ENCODE measurements at regions not wholly inside any gene's neighbourhood (a gene's known extent, or its start where the extent isn't known, plus 50 kb on each side); places are given as distances from the start of the nearest gene placed in this dataset.

- ATAC-seq = no peak
- no peak for TF ChIP-seq SNAI2 (CRISPR knock-in tag; IDR thresholded peaks at IDR 0.05)
- no peak for TF ChIP-seq CREB5 (CRISPR knock-in tag; IDR thresholded peaks at IDR 0.05; ENCODE audit: low read depth)
Measured at GRCh38 chrX:16039834-16040233, 83.5 kb upstream of the GRPR start.

DNA sequence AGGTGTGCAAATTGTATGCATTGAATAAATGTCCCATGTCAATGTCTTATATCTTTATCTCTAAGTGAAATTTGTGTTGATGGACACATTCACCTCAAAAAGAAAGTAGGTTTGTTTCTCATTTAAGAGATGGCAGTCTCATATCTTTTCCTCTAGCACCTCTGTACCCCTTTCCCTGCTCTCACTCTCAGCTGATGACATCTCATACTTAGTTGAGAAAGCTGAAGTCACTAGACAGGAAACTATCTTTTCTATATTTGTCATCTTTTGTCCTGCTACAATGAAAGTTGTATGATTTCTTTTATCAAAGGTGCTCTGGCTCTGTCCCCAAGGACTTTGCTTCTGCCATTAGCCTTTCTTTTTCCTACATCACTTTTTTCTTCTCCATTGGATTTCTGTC is 84.0 kb upstream of the GRPR start:
- TF ChIP-seq ISL1 (CRISPR knock-in tag; IDR thresholded peaks at IDR 0.05) (no peak), PATZ1 (CRISPR knock-in tag; IDR thresholded peaks at IDR 0.05; ENCODE audit: borderline replicate concordance) (no peak)
- ATAC-seq = no peak

DNA sequence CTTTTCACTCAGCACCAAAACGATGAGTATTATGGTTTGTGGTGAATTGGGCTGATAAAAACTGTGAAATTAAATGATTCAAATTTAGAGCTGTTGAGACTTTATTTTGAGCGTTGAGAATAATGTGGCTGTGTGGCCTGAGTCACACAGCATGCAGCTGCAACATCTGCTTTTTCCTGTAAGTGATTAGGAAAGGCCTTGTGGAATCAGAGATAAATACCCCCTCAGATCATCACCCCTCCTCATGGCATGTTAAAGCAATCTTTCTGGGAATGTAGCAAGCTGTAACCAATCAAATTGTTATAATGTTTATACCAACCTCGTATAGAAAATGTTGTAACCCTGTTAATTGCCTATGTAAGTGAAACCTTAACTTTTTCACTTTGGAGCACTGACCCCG is 90.0 kb upstream of the GRPR start:
- TF ChIP-seq TSHZ2 (CRISPR knock-in tag; IDR thresholded peaks at IDR 0.05) (no peak), ZNF565 (CRISPR knock-in tag; conservative IDR thresholded peaks at IDR 0.05; ENCODE audit: low read depth) (no peak), PATZ1 (CRISPR knock-in tag; IDR thresholded peaks at IDR 0.05; ENCODE audit: borderline replicate concordance) (no peak), GLIS3 (CRISPR knock-in tag; IDR thresholded peaks at IDR 0.05) (no peak)
- ATAC-seq = no peak

GRCh38 chrX:16028576-16028975 is 94.8 kb upstream of the GRPR start:
- ATAC-seq = no peak
- no peak for TF ChIP-seq TCF4 (CRISPR knock-in tag; IDR thresholded peaks at IDR 0.05; ENCODE audit: borderline replicate concordance)
- TF ChIP-seq, protein P1, sequence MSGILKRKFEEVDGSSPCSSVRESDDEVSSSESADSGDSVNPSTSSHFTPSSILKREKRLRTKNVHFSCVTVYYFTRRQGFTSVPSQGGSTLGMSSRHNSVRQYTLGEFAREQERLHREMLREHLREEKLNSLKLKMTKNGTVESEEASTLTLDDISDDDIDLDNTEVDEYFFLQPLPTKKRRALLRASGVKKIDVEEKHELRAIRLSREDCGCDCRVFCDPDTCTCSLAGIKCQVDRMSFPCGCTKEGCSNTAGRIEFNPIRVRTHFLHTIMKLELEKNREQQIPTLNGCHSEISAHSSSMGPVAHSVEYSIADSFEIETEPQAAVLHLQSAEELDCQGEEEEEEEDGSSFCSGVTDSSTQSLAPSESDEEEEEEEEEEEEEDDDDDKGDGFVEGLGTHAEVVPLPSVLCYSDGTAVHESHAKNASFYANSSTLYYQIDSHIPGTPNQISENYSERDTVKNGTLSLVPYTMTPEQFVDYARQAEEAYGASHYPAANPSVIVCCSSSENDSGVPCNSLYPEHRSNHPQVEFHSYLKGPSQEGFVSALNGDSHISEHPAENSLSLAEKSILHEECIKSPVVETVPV (CRISPR knock-in tag; IDR thresholded peaks at IDR 0.05) = no peak
- no peak for TF ChIP-seq ZFP3 (CRISPR knock-in tag; IDR thresholded peaks at IDR 0.05)
- no peak for TF ChIP-seq ZFP30 (CRISPR knock-in tag; IDR thresholded peaks at IDR 0.05)
- TF ChIP-seq ISL1 (CRISPR knock-in tag; IDR thresholded peaks at IDR 0.05) = no peak
- no peak for TF ChIP-seq PPARA (CRISPR knock-in tag; IDR thresholded peaks at IDR 0.05; ENCODE audit: borderline replicate concordance)
- no peak for TF ChIP-seq ZC3H10 (CRISPR knock-in tag; IDR thresholded peaks at IDR 0.05)
- no peak for TF ChIP-seq ZNF8 (CRISPR knock-in tag; IDR thresholded peaks at IDR 0.05)
- TF ChIP-seq GLIS3 (CRISPR knock-in tag; IDR thresholded peaks at IDR 0.05) = no peak
- no peak for TF ChIP-seq BACH2 (CRISPR knock-in tag; IDR thresholded peaks at IDR 0.05; ENCODE audit: borderline replicate concordance)
- TF ChIP-seq RARB (CRISPR knock-in tag; IDR thresholded peaks at IDR 0.05) = no peak
- TF ChIP-seq TOX (CRISPR knock-in tag; IDR thresholded peaks at IDR 0.05; ENCODE audit: borderline replicate concordance) = no peak
- TF ChIP-seq OSR1 (CRISPR knock-in tag; IDR thresholded peaks at IDR 0.05) = no peak
- TF ChIP-seq ZNF70 (CRISPR knock-in tag; IDR thresholded peaks at IDR 0.05) = no peak
- no peak for TF ChIP-seq ZNF565 (CRISPR knock-in tag; conservative IDR thresholded peaks at IDR 0.05; ENCODE audit: low read depth)
- no peak for TF ChIP-seq CSDC2 (CRISPR knock-in tag; IDR thresholded peaks at IDR 0.05)
